ENCODE measurements at regions not wholly inside any gene's neighbourhood (a gene's known extent, or its start where the extent isn't known, plus 50 kb on each side); places are given as distances from the start of the nearest gene placed in this dataset.

GRCh38 chr12:77777274-77777673 lies 53.4 kb upstream of the NAV3 start:
- TF ChIP-seq ZFX (IDR thresholded peaks at IDR 0.05) (no peak), CTCF (conservative IDR thresholded peaks at IDR 0.05) (no peak)
- H3K27ac ChIP-seq = no peak overlapping the region

DNA sequence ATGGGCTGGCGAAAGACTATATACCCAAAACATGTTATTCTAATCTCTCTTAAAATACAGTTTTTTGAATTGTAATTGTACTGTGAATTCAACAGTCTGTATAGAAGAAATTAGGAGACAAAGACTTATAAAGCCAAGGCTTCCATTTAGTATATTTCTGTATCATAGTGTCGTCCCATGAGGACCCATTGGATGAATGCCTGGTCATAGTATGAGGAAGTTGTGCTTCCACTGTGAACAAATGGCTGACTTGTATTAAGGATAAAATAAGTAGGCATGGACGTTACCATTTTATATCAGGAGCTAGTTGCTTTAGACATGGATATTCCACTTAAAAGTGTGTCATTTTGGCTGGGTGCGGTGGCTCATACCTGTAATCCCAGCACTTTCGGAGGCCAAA lies 55.9 kb upstream of the NAV3 start:
- no peak overlapping the region for H3K27ac ChIP-seq
- TF ChIP-seq CTCF (conservative IDR thresholded peaks at IDR 0.05) (no peak), ZFX (IDR thresholded peaks at IDR 0.05) (no peak)

GRCh38 chr12:77772676-77773298 lies 57.9 kb upstream of the NAV3 start:
- no peak overlapping the region for H3K27ac ChIP-seq
- TF ChIP-seq CTCF (conservative IDR thresholded peaks at IDR 0.05) (no peak), ZFX (IDR thresholded peaks at IDR 0.05) (no peak)

DNA sequence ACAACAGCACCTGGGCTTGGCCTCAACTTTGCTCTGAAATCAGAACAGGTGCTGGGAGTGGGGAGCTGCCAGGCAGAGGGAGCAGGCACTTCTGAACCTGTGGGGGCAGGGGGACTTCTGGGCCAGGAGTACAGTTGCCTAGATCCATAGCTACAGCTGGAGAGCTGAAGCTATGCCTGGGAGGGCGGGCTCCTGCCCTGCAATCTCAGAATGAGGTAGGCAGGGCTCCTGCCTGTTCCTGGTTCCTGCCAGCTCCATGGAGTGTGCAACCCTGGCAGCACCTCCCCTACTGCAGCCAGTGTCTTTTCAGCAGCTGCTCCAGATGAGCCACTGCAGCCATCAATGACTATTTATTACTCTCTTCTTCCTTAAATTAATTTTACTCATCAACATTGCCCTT lies 62.1 kb upstream of the NAV3 start:
- TF ChIP-seq ZFX (IDR thresholded peaks at IDR 0.05) (no peak), CTCF (conservative IDR thresholded peaks at IDR 0.05) (no peak)
- no peak overlapping the region for H3K27ac ChIP-seq

DNA sequence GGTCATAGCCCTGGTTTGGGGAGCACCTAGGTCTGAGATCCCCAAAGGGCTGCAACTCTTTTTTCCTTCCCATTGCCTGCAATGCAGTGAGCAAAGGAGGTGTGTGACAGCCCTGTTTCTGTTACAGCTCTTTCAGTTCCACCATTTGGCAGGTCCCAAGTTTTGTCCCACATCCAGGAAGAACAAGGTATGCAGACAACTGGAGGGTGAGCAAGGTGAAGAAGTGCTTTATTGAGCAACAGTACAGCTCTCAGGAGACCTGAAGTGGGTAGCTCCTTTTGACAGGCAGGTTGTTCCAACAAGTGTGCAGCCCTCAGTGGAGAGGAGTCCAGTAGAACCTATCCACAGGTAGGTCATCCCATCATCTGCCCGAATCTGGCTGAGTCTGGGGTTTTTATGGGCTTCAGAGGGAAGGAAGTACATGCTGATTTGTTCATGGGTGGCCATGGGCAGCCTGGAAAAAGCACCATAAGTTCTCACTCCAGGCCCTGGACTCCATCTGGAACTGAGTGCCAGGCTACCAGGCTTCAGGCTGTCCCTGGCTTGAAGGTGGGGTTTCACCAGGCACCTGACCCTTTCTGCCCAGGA lies 62.8 kb upstream of the NAV3 start:
- no peak for TF ChIP-seq ZFX (IDR thresholded peaks at IDR 0.05)
- no peak for TF ChIP-seq CTCF (conservative IDR thresholded peaks at IDR 0.05)
- H3K27ac ChIP-seq = no peak overlapping the region

DNA sequence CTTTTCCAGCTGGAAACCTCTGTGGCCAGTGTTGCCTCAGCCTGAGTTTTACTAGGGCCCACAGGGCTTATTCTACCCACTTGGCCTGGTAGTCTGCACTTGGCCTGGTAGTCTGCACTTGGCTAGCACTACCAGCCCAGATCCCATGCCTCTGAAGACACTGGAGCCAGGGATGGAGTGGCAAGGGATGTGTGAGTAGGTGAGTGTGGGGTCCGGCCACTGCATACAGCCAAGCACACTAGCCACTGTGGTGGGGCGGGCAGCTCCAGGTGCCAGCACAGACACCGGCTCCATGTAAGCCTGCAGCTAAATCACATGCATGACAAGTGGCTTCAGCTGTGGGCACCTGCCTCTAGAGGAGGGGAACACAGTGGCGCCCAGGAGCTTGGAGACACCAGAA lies 63.4 kb upstream of the NAV3 start:
- no peak overlapping the region for H3K27ac ChIP-seq
- no peak for TF ChIP-seq ZFX (IDR thresholded peaks at IDR 0.05)

GRCh38 chr12:77766224-77766623 lies 64.5 kb upstream of the NAV3 start:
- no peak for TF ChIP-seq CTCF (conservative IDR thresholded peaks at IDR 0.05)
- TF ChIP-seq ZFX (IDR thresholded peaks at IDR 0.05) = no peak
- no peak overlapping the region for H3K27ac ChIP-seq

DNA sequence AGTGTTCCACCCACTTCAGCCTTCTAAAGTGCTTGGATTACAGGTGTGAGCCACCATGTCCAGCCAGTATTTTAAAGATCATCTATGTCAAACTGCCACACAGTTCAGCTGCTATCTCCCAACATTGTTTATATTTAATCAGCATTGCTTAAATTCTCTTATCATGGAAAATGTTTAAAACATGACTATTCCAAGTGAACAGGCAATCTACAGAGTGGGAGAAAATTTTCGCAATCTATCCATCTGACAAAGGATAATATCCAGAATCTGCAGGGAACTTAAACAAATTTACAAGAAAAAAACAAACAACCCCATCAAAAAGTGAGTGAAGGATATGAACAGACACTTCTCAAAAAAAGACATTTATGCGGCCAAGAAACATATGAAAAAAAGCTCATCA lies 69.4 kb upstream of the NAV3 start:
- TF ChIP-seq ZFX (IDR thresholded peaks at IDR 0.05) (no peak), CTCF (conservative IDR thresholded peaks at IDR 0.05) (no peak)
- no peak overlapping the region for H3K27ac ChIP-seq
